ENCODE measurements at regions not wholly inside any gene's neighbourhood (a gene's known extent, or its start where the extent isn't known, plus 50 kb on each side); places are given as distances from the start of the nearest gene placed in this dataset.

GRCh38 chr14:97592341-97592980 is 795.3 kb downstream of the VRK1 start:
- in situ Hi-C loops (cut with MboI; ENCODE audit: low sequenced_read_pairs, unreplicated experiment): no loop called here
- TF ChIP-seq, protein P1, sequence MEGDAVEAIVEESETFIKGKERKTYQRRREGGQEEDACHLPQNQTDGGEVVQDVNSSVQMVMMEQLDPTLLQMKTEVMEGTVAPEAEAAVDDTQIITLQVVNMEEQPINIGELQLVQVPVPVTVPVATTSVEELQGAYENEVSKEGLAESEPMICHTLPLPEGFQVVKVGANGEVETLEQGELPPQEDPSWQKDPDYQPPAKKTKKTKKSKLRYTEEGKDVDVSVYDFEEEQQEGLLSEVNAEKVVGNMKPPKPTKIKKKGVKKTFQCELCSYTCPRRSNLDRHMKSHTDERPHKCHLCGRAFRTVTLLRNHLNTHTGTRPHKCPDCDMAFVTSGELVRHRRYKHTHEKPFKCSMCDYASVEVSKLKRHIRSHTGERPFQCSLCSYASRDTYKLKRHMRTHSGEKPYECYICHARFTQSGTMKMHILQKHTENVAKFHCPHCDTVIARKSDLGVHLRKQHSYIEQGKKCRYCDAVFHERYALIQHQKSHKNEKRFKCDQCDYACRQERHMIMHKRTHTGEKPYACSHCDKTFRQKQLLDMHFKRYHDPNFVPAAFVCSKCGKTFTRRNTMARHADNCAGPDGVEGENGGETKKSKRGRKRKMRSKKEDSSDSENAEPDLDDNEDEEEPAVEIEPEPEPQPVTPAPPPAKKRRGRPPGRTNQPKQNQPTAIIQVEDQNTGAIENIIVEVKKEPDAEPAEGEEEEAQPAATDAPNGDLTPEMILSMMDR (IDR thresholded peaks at IDR 0.05; ENCODE audit: borderline replicate concordance, control extremely low read depth, extremely low read depth, insufficient read depth, missing control alignments): no peak
- no peak for DNase-seq (ENCODE audit: low spot score)

DNA sequence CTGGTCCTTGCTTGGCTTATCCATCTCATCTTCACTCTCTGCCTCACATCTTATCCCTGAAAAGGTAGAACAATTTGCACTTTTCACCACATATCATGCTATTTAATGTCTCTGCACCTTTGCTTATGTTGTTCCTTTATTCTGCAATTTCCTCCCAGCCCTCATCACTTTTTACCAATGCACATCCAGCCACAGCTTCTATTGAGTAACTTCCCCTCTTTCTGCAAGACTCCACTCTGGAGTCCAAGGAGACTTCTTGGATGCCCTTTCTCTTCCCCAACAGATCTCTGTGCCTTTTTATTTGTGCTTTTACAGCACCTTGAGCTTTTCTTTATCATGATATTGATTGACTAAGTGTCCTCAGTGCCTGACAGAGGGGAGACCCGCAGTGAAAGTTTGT is 797.1 kb downstream of the VRK1 start:
- no peak for DNase-seq (ENCODE audit: low spot score)
- TF ChIP-seq, protein P1 (IDR thresholded peaks at IDR 0.05; ENCODE audit: borderline replicate concordance, control extremely low read depth, extremely low read depth, insufficient read depth, missing control alignments): no peak
- in situ Hi-C loops (cut with MboI; ENCODE audit: low sequenced_read_pairs, unreplicated experiment): no loop called here

GRCh38 chr14:97602438-97603117 is 805.4 kb downstream of the VRK1 start:
- in situ Hi-C loops (cut with MboI; ENCODE audit: low sequenced_read_pairs, unreplicated experiment): no loop called here
- DNase-seq (ENCODE audit: low spot score): no peak
- TF ChIP-seq, protein P1 (IDR thresholded peaks at IDR 0.05; ENCODE audit: borderline replicate concordance, control extremely low read depth, extremely low read depth, insufficient read depth, missing control alignments): no peak

DNA sequence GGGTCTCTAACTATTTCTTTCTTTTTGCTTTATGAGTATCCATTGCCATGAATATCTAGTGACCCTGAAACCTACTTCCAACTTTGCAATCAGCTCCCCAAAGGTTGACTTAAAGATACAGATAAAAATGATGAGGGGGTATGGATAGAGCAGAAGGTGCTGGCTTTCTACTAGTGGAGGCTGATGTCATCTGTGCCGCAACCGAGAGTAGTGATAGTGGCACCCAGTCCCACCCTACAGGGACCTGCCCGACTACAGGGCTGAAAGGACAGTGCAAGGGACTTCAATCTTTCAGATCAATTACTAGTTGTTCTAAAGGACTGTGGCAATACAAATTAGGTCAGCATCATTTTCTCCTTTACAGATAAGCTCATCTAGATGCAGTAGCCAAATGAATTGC is 806.0 kb downstream of the VRK1 start:
- in situ Hi-C loops (cut with MboI; ENCODE audit: low sequenced_read_pairs, unreplicated experiment): no loop called here
- DNase-seq (ENCODE audit: low spot score): no peak
- TF ChIP-seq, protein P1 (IDR thresholded peaks at IDR 0.05; ENCODE audit: borderline replicate concordance, control extremely low read depth, extremely low read depth, insufficient read depth, missing control alignments): no peak

DNA sequence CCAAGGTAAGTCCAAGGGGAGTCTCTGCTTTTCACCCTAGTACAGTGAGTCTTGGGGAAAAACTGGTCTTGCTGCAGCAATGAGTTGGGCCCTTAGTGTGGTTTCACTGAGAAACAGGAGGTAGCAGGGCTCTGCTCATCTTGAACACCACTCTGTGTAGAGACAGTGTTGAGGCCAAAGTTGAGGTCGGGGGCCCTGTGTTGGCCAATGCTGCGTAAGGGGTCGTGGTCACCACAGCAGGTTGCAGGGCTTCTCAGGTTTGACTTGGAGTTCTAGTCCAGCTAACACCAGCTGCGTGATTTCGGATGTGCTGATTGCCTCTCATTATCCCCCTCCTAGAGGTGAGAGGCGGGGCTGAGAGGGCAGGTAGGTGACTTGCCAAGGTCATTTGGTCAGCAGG is 807.5 kb downstream of the VRK1 start:
- DNase-seq (ENCODE audit: low spot score): no peak
- in situ Hi-C loops (cut with MboI; ENCODE audit: low sequenced_read_pairs, unreplicated experiment): no loop called here
- TF ChIP-seq, protein P1 (IDR thresholded peaks at IDR 0.05; ENCODE audit: borderline replicate concordance, control extremely low read depth, extremely low read depth, insufficient read depth, missing control alignments): no peak

GRCh38 chr14:97618401-97618800 is 821.2 kb downstream of the VRK1 start:
- DNase-seq (ENCODE audit: low spot score): no peak
- TF ChIP-seq, protein P1 (IDR thresholded peaks at IDR 0.05; ENCODE audit: borderline replicate concordance, control extremely low read depth, extremely low read depth, insufficient read depth, missing control alignments): no peak
- in situ Hi-C loops (cut with MboI; ENCODE audit: low sequenced_read_pairs, unreplicated experiment): no loop called here
